Spleen (tissue), 7 donors: ENCODE measurements at regions not wholly inside any gene's neighbourhood (a gene's known extent, or its start where the extent isn't known, plus 50 kb on each side); places are given as distances from the start of the nearest gene placed in this dataset.

Experiments
- POLR2A ChIP-seq, 3 donors: fragments of 450-650 bp; IDR thresholded peaks; one replicate each; pipeline ENCODE4 v1.5.1; 2017; ENCODE audit warnings: antibody characterized with exemption in 3 of 3, mild to moderate bottlenecking in 1 of 3
- POLR2AphosphoS5 ChIP-seq, 3 donors: sonication (generic); formaldehyde crosslinking; IDR thresholded peaks; one replicate each; pipeline ENCODE4 v1.5.1; 2017; ENCODE audit warnings: antibody characterized with exemption in 3 of 3
- TF ChIP-seq, protein P1 (sequence below), 11 experiments: fragments of 200-600 bp in 7 of 11; fragments of 450-650 bp in 4 of 11; sonication (generic) in 4 of 11; IDR thresholded peaks in 8 of 11; conservative IDR thresholded peaks in 3 of 11; 1 replicate in 7 of 11; 2 replicates in 4 of 11; pipeline versions ENCODE4 v1.4.0 to v1.8.0; 2016 to 2021; ENCODE audit warnings: antibody characterized with exemption in 11 of 11, inconsistent platforms in 4 of 11, mild to moderate bottlenecking in 1 of 11
- donor health status: DM: no; HTN: no; CAD: no; lungs with moderate emphysema.
- donor health status: DM: no; HTN: no; CAD: no.
- donor health status: DM: no; HTN: no; CAD: no.

- TF ChIP-seq, protein P1, sequence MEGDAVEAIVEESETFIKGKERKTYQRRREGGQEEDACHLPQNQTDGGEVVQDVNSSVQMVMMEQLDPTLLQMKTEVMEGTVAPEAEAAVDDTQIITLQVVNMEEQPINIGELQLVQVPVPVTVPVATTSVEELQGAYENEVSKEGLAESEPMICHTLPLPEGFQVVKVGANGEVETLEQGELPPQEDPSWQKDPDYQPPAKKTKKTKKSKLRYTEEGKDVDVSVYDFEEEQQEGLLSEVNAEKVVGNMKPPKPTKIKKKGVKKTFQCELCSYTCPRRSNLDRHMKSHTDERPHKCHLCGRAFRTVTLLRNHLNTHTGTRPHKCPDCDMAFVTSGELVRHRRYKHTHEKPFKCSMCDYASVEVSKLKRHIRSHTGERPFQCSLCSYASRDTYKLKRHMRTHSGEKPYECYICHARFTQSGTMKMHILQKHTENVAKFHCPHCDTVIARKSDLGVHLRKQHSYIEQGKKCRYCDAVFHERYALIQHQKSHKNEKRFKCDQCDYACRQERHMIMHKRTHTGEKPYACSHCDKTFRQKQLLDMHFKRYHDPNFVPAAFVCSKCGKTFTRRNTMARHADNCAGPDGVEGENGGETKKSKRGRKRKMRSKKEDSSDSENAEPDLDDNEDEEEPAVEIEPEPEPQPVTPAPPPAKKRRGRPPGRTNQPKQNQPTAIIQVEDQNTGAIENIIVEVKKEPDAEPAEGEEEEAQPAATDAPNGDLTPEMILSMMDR (IDR thresholded peaks at IDR 0.05 in 8 of 11, conservative IDR thresholded peaks at IDR 0.05 in 3 of 11), result no peak
- TF ChIP-seq POLR2A (IDR thresholded peaks at IDR 0.05), result no peak
- TF ChIP-seq POLR2AphosphoS5 (IDR thresholded peaks at IDR 0.05), result no peak
These were observed 369.6 kb upstream of the CADM1 start for GRCh38 chr11:115873813-115874212.
